GM21423 (cell line): ENCODE measurements at regions not wholly inside any gene's neighbourhood (a gene's known extent, or its start where the extent isn't known, plus 50 kb on each side); places are given as distances from the start of the nearest gene placed in this dataset.
"Not testable (repeated sequence)": the region's sequence is repeated elsewhere in the genome, so short reads cannot be mapped to it uniquely, and the experiment has no call there.

ENCODE experiments used
- ATAC-seq: cut with Tn5 transposase; IDR thresholded peaks from one replicate; pipeline ENCODE4 v1.9.1; 2021; ENCODE audit warnings: mild to moderate bottlenecking, moderate library complexity; ENCODE audit not compliant: unreplicated experiment

DNA sequence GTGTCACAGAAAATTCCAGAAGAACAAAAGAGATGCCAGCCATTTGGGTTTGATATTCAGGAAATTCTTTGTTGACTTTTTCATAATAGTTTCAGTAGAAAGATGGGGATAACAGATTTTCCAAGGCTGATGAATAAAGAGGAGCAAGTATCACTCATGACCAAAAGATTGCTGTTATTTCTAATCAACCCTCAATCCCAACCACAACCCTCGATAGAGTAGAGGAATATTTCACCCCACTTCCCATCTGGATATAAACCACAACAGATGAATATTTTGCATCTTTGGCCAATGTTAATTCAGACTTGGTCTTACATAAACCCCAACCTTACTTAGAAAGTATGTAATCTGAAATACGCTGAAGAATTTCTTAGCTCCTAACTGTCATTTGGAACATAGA is 232.4 kb downstream of the SEC16B start:
- ATAC-seq, result no peak

DNA sequence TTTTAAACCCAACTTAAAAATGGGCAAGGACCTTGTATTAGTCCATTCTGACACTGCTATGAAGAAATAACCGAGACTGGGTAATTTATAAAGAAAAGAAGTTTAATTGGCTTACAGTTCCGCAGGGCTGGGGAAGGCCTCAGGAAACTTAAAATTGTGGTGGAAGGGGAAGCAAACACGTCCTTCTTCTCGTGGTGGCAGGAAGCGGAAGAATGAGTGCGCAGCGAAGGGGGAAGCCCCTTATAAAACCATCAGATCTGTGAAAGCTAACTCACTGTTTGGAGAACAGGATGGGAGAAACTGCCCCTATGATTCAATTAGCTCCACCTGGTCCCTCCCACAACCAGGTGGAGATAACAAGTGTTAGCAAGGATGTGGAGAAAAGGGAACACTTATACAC is 237.7 kb downstream of the SEC16B start:
- ATAC-seq, result no peak

DNA sequence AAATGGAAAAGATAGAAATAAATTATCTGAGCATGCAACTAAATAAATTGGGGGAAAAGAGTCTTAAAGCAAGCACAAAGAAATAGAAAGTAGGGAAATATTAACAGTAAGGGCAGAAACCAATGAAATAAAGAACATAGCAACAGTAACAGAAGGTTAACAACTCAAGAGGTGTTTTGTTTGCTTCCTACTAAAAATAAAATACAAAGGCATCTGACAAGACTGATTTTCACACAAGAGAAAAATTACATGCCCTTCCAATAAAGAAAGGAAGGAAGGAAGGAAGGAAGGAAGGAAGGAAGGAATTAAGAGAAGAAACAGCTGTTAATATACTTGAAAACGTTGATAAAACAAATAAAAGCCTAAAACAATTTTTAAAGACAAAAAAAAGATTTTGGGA is 240.2 kb downstream of the SEC16B start:
- no peak for ATAC-seq

- no peak for ATAC-seq
Observed at GRCh38 chr1:177723533-177723932, 246.3 kb downstream of the SEC16B start.

- no peak for ATAC-seq
Observed at GRCh38 chr1:177710696-177711620, 258.9 kb downstream of the SEC16B start.

- no peak for ATAC-seq
Observed at GRCh38 chr1:177708406-177708805, 261.5 kb downstream of the SEC16B start.

- ATAC-seq, result no peak
Observed at GRCh38 chr1:177706977-177707376, 262.9 kb downstream of the SEC16B start.

DNA sequence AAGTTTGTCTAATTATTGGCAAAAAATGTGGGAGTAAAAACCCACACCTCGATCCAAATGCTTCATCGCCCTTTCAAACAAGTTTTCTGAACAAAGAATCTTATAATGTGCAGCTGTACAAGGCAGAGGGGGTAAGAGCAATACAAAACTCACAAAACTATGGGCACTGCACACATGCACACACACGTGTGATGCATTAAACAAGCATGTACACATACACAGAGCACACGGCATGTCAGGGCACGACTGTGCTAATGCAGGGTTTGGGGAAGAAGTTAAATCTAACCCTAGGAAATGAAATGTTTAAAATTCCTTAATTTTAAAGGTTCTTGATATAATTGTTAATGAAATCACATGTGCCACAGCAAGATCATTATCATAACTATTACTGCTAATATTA is 264.0 kb downstream of the SEC16B start:
- ATAC-seq, result no peak

- no peak for ATAC-seq
Observed at GRCh38 chr1:177703888-177704446, 265.9 kb downstream of the SEC16B start.

GRCh38 chr1:177701654-177702353 is 268.1 kb downstream of the SEC16B start:
- ATAC-seq, result no peak

GRCh38 chr1:177700856-177701255 is 269.0 kb downstream of the SEC16B start:
- no peak for ATAC-seq

- ATAC-seq, result no peak
Observed at GRCh38 chr1:177690996-177691395, 278.9 kb downstream of the SEC16B start.

- ATAC-seq, result no peak
Observed at GRCh38 chr1:177687544-177687943, 282.3 kb downstream of the SEC16B start.

GRCh38 chr1:177686933-177687332 is 282.9 kb downstream of the SEC16B start:
- ATAC-seq, result no peak

GRCh38 chr1:177669161-177669560 is 300.7 kb downstream of the SEC16B start:
- ATAC-seq, result no peak

DNA sequence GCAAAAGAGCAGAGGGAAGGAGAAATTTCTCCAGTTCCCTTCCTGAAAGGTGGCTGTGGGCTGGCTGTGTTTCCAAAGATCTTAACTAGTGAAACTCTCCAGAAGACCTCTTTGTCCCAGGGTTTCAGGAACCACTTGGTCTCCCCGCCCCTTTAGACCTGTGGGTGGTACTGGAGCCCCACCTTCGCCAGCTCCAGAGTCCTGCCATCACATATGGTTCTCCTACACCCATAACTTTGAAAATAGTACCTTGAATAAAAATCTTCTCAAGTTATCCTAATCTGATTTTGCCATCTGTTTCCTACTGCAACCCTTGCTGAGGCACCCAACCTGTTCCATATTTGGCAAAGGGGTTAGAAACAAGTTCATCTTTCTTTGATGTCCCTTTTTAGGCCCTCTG is 303.9 kb downstream of the SEC16B start:
- ATAC-seq, result no peak

DNA sequence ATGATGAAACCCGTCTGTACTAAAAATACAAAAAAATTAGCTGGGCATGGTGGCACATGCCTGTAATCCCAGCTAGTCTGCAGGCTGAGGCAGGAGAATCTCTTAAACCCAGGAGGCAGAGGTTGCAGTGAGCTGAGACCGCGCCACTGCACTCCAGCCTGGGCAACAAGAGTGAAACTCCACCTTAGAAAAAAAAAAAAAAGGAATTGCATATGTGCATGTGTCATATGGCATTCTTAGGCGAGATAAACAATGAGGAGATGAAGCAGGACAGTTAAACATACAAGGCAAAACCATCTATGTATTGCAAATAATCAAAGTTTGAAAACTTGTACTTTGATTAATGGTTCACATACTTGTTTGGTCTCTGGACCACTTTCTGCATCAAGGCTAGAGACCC is 305.1 kb downstream of the SEC16B start:
- ATAC-seq, result not testable (repeated sequence)

DNA sequence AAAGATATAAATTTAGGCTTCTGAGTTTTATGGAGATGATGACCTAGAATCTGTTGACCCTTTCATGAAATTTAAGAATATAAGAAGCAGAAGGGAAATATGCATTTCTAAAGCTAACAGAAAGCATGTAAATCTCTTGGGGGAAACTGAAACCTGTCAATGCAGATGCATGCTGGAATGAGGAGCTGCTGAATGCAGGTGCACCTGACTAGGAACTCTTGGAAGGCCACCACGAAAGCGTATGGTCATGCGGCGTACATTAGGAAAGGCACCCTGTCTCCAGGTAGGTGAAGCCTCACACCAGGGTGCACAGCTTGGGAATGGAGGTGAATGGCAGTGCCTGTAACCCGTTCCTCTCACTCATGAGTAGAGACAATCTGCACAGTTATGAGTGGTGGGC is 309.7 kb downstream of the SEC16B start:
- no peak for ATAC-seq

DNA sequence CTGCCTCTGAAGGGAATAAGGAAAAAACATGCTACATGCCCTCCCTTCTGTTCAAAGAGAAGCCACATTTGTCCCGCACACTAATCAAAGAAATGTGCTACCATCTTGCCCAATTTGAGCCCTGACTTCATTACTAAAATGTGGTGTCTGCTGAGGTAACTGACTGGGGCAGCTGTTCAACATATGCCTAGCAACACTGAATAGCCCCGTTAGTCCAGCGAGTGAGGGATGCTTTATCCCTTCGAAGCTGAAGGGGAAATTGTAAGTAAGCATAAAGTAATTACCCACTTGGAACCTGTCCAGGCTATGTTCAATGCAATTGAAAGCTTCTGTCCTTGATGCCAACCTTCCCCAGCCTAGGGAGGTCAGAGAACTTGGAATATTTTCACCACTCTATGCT is 310.6 kb downstream of the SEC16B start:
- no peak for ATAC-seq

GRCh38 chr1:177656598-177656997 is 313.3 kb downstream of the SEC16B start:
- no peak for ATAC-seq

DNA sequence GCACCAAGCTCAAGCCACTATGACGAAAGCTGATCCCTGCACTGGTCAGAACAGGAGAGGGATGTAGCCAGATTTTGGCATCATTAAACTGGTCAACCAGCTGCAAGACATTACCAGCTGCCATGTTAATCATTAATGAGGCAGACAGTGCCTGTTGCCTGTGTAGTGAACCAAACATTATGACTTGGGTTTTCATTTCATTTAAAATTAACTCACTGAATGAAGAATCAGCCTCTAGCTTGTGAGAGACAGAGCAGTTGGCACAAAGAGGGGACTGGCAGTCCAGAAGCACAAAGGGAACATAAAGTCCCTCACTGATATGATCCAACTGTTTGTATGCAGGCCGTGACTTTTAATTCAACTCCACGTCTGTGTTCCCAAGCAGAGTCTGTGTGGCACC is 318.9 kb downstream of the SEC16B start:
- ATAC-seq, result no peak

GRCh38 chr1:177648731-177649265 is 321.1 kb downstream of the SEC16B start:
- ATAC-seq, result no peak
